Effector CD4-positive, alpha-beta T cell (primary cell): ENCODE measurements at regions not wholly inside any gene's neighbourhood (a gene's known extent, or its start where the extent isn't known, plus 50 kb on each side); places are given as distances from the start of the nearest gene placed in this dataset.

Experiments
- DNase-seq: peaks from one replicate; pipeline ENCODE4 v3.0.0-alpha.2; 2020

DNA sequence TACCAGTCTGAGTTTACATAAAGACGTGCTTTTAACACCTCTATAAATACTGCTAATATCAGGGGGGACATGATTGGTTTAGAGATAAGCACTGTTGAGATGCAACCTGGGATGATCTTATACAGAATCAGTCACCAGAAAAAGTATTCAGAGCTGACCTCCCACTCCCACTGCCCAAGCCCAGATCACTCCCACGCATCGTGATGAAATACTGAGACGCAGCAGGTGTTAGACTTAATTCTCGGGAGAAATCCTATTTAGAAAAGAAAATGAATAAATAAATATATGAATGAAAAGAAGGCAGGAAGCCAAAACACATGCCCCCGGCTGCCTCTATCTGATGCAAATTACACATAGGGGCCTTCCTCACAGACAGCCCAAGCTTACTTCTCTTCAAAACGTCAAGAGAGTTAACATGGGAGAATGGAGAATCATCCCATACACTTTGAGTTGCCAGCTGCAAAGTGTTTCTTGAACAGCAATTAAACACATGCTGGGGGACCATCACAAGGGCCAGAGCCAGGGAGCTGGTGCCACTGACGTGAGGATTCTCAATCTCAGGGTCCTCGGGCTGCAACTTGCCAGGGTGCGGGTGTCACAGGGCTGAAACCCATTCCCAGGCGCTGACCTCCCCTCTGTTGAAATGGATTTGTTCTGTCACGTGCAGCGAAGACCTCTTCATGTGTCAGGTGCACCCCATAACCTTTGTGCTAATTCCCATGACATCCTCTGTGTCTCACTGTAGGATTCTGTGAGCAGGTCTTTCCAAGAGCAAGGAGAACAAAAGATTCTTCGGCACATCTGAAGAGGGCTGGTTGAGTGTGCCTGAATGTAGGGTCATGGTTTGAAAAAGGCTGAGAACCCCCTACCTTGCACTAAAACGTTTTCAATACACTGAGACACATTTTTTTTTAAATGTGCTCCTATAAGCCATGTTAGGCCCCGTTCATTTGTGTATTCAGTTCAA is 764.2 kb upstream of the ARRDC4 start:
- DNase-seq, result no peak

DNA sequence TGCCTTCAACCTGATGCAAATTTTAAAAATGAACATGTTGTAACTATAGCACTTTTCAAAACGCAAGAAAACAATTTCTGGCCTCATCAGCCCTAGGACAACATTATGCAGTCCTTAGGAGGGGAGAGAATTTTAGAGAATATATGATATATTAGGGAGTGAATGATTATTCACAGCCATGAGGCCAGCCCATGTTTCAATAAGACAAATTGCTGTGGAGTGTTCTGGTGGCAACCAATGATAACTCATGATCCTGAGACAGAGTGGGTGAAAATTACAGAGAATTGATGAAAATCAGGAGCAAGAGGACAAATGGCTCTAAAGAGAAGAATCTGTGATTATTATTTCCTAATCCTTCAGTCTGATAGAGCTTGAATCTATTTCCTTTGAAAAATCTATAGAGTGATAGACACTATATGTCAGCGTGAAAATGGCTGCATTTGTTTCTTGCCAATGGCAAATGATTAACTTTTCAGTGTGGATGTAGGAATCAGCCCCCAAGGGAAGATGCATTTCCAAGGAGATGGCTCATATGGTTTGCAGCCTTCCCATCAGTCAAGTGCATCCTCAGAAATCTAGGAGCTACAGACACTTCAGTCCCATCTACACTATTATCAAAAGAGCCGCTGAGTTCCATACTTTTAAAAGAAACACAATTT is 761.0 kb upstream of the ARRDC4 start:
- DNase-seq, result no peak

DNA sequence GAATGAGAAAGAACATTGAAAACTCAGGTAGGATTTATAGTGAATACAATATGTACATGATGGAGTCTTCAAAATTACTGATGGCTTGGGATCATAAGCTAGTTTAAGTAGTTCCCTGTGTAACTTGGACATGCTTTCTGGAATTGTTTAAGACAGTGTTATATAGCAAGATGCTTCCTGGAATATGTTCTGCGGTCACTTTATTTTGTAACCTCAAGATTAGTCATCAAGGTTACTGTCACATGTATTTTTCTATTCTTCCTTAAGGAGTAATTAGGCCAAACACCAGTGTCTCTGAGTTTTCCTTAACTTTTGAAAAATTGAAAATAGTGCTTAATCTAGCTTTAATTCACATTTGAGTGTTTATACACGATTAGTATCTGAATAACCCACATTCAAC is 760.3 kb upstream of the ARRDC4 start:
- DNase-seq, result no peak

DNA sequence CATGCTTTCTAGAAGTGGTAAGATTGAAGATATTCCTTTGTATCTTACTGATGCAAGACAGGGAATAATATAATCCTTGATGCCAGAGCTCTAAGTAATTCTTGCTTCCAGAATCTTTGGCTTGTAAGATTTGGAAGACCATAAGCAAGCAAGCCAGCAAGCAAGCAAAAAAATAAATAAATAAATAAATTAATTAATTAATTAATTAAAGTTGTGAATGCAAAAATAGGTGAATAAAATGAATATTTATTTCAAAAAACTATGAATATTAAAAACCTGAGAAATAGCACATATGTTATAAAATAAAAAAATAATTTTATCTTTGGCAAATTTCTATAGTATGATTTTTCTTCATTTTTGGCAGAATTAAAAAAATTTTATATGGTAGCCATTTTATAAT is 750.2 kb upstream of the ARRDC4 start:
- DNase-seq, result no peak

DNA sequence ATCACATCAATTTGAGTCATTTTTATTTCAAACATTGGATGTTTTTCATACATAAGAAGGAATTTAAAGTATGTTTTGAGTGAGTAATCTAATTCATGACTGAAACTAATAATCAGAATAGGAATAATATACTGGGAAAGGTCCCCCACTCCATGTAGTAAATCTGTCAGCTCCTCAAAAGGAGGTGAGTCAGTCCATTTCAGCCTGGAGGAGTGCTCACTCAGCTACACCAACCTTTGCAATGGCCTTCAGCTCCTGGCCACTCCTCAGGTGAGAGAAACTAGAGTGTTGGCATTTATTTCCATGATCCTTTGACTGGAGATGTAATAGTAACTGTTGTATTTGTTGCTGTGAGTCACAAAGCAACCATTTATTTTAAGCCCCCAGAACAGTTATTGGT is 744.9 kb upstream of the ARRDC4 start:
- no peak for DNase-seq

DNA sequence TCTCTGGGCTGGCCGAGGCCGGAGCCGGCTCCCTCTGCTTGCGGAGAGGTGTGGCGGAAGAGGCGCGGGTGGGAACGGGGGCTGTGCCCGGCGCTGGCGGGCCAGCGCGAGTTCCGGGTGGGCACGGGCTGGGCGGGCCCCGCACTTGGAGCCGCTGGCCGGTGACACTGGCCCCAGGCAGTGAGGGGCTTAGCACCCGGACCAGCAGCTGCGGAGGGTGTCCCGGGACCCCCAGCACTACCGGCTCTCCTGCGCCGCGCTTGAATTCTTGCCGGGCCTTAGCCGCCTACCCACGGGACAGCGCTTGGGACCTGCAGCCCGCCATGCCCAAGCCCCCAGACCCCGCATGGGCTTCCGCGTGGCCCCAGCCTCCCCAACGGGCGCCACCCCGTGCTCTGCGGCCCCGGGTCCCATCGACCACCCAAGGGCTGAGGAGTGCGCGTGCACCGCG is 736.3 kb upstream of the ARRDC4 start:
- DNase-seq, result no peak

DNA sequence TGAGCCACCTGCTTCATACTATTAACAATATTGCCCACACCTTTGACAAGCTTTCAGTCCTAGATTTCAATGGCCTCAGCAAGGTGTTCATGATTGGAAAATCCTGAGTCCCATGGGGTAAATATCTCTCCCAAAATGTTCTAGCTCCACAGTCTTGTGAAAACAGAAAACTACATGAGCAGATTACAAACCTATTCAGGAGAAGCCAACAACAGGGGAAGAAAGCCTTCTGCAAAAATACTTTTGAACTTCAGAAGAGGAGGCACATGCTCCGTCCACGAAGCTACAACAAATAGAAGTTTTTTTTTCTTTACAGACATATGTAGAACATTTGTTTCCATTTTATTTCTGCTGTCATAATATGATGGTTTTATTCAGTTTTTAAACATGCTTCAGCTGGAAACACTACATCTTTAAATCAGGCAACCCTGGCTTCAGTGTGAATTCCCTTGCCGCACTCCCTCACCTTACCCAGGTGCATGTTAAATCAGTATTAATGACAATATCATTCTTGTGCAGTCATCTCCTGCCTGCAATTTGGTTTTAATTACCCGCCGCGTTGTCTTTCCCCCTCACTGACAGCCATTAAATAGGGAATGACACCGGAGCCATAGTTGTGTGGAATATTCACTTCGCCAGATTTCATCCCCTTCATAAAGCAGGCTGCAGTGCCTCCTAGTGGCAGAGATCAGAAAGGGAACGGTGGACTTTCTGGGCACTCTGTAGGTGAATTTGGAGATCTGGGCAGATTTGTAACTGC is 725.5 kb upstream of the ARRDC4 start:
- no peak for DNase-seq

DNA sequence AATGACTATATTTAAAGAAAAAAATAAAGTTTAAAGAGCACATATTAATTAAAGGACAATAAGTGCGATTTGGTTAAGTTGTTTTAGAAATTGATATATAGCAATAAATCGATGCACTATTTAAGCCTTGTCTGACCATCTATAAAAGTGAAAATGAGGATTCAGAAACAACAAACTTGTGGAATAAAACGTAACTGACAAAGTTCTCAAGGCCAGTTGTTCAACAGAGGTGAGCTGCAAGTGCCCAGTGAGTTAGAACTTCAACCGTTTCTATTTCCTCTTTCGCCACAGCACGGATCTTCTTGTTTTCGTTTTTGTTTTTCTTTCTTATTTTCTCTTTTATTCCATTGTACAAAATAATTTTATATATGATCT is 724.9 kb upstream of the ARRDC4 start:
- no peak for DNase-seq

DNA sequence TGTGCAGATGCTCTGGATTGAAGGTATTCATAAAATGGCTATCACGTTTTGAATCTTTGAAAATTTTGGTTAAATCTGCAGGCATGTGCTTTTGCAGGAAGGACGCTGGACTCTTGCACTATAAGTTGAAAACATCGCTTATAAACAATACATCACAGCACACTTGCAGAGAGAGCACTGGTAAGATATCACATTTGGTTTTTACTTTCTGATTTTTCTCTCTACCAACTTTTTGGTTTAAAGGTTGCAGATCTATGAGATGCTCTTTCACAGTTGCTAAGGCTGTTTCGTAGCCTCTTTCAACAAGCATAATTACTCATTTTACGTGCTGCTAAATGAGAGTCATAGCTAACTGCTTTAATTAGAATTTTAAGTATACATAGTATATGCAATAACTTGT is 724.4 kb upstream of the ARRDC4 start:
- no peak for DNase-seq

DNA sequence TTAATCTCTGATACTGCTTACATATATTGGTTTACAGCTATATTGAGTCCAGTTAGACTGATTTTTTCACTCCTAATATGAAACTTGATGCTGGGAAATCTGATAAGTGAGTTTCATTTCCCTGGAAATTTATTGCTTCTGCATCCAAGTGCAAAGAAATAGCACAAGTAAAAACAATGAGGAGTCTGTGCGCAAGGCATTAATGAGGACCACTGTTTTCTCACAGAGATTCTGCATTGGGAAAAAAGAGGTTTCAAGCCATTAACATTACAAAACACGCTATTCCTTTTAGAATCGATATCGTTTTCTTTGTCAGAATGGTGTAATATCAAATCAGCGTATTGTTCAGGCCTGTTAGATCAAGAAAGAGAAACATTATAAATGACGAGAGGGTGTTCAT is 723.3 kb upstream of the ARRDC4 start:
- no peak for DNase-seq

DNA sequence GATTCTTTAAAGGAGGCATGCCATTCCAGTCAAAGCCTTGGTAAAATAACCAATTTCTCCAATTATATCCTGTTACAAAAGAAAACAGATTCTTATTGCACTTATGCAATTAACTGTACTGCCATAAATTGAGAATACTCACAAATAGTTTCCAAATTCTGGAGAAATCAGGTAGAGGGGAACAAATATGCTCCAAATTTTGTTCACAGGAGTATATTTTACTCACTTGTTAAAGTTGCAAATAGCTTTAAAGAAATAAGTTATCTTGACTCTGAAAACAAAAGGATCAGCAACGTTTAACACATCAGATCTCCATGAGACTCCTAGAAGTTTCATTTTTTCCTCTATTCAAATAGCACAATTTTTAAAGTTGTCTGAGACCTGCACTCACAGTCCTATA is 712.1 kb upstream of the ARRDC4 start:
- no peak for DNase-seq

DNA sequence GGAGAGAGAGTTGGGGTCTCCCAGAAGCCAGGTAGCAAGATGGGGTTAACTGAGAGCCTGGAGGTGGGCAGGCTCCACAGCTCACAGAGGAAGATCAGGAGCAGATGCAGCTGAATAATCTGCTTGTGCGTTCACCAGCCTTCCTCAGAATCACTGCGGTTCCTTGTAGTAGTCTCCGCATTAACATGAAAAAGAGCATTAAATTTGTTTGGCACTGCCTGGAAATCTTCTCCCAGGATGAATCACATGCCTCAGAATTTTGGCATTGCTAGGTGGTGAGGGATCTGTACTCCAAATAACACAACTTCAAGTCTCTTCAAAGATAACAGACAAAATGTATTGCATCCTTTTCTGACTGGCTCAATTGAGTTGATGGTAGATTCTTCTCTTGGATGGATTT is 700.6 kb upstream of the ARRDC4 start:
- DNase-seq, result no peak

DNA sequence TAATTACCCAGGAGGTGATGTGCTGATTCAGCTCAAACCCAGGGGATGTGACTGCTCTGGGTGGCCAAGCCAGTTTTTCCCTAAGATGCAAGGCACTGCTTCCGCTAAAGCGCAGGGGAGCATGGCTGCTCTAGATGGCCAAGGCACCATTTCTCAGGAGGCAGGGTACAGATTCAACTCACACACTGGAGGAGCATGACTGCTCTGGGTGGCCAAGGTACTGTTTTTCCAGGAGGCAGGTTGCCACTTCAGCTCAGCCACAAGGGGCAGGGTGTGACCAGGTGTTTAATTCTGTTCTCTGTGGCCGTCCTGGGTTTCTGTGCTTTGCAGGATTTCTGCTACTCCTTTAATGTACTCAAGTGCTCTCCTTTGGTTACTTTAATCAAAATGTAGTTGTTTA is 659.3 kb upstream of the ARRDC4 start:
- DNase-seq, result no peak

DNA sequence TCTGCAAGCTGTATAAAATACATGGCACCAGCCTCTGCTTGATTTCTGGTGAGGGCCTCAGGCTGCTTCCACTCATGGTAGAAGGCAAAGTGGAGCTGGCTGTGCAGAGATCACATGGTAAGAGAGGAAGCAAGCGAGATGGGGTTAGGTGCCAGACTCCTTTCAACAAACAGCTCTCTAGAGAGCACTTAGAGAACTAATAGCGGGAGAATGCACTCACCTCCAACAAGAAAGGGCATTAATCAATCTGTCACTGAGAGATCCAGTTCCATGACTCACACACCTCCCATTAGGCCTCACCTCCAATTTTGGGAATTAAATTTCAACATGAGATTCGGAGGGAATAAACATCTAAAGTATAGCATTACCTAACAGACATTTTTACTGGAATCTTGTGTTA is 644.1 kb upstream of the ARRDC4 start:
- no peak for DNase-seq

DNA sequence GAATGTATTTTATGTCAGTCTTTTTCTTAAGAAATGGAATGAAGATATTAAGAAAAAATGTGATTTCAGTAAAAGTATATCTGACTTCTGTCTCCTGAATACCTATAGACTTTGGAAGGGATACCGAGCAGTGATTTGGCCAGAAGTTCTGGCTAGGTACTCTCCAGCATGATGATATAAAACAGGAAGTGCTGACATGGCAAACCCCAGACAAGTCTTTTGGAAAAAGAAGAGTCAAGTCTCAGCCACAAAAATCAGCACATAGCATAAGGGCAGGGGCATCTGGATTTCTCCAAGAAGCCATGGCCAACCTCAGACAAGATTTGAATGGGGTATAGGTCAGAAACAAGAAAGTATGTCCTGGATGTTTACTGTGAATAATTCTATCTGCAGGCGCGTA is 643.3 kb upstream of the ARRDC4 start:
- no peak for DNase-seq

DNA sequence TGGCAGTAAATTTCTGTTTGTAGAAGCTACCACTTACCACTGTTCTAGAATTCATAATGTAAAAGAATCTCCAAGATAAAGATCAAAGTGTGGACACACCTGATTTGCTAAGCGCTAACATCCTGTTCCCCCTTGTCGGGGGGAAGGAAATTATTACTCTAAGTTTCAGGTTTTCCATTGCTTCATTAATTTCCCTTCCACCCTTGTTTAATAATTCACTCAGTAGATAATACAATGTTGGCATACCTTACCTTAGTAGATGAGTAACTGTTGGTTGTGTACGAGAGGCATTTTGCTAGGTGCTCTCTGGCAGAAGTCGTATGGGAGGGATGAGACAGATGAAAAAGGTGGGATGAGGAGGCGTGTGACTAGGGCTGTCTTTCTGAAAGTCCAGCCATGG is 641.2 kb upstream of the ARRDC4 start:
- no peak for DNase-seq

DNA sequence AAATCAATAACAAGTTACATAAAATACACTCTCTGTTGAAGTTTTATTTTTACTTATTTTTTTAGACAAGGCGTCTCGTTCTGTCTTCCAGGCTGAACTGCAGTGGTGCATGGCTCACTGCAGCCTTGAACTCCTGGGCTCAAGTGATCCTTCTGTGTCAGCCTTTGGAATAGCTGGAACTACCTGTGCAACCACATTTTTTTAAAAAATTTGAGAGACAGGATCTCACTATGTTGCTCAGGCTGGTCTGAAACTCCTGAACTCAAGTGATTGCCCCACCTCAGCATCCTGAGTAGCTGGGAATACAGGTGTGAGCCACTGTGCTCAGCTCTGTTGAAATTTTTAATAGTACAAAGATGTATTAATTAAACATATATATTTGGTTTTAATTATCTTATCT is 614.3 kb upstream of the ARRDC4 start:
- DNase-seq, result no peak

DNA sequence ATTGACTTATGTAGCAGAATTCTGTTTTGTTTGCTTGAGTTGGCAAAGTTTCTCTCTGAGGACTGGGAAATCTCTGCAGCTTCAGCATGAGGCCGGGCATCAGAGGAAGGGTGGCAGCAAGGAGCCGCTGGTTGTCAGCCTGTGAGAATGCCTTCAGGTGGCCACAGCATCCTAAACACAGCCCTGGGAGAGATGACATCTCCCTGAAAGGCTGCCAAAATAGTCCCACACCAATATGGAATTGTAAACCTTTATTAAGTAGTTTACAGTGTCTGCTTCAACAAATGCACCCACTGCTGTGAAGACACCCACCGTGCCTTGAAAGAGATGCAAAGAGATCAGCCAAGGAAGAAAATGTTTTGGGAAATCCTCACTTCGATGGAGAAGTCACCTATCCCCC is 609.7 kb upstream of the ARRDC4 start:
- DNase-seq, result no peak

DNA sequence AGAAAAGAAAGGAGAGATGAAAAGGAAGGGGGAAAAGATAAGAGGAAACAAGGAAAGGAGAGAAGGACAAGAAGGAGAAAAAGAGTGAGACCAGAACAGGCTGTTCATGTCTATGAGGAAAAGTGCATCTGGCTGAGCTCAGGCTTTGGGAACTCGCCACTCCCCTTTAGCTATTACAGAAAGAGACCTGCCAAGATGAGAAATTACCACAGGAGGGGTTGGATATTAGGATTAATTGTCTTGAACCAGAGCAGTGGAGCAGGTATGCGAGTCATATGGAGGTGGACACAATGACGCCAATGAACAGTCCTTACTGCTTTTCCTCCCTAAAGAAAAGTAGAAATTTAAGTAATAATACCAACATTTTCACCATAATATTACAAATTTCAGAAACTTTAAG is 577.0 kb upstream of the ARRDC4 start:
- no peak for DNase-seq

DNA sequence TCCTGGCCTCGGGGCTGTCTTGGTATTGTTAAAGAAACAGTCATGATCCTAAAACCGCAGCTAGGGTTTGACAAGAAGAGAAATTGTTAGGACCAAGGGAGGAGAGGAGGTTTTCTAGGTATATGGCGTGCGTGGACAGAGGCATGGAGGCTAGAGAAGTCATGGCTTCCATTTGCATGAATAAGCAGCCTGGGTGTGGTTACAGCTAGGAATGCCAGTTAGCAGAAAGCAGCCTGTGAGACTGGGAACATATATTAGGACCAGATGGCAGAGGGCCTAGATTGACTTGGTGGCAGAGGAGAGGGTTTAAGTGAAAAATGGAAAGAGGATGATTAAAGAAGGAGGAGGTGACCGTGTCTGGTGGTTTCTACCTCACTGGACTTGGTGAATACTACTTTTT is 573.6 kb upstream of the ARRDC4 start:
- DNase-seq, result no peak

DNA sequence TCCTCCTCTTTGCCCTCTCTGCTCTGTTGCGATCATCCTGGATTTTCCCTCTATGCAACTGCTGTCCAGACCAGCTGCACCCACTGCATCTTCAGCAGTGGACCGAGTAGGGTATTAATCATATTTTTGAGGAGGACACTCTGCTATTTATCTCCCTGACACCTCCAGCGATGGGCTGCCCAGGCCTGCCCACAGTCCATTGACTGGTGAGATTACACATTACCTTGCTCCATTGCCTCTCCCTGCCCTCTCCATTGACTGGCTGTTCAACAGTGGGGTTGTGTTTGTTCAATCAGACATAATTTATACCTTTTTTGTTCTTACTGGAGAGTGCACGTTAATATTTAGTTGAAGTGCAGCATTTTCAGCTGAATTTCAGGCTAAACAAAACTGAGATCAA is 559.3 kb upstream of the ARRDC4 start:
- no peak for DNase-seq

DNA sequence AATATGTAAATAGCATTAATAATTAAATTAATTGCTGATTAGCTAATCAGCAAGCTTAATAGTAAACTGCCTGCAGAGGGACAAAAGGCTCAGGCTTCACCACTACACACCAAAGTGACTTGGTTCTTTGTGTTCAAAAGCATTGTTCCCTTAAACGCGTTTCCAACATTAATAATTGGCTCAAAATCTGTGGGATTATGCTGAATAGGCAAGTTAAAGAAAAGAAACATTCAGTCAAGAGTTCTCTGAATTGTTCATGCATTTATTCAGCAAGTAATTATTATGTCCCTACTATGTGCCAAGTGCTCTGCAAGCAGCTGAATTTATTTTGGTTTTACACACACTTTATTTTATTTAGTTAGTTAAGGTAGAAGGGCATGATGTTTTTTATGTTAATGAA is 558.5 kb upstream of the ARRDC4 start:
- DNase-seq, result no peak

DNA sequence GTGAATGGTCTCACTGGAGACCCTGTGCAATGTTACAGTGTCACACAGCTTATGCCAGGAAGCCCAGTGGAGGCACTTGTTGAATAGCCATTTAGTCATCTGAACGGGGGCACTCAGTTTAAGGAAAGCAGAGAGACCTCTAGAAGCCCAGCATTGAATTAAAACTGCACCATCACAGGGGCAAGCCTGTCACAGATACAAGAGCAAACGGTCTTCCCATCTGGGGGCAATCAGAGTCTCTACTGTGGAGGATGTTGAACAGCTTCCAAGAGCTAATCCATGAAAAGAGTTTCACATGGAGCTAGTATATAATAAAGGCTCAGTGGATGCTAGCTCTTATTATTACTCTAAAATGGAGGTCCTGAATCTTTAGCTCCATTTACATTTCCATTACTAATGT is 553.7 kb upstream of the ARRDC4 start:
- DNase-seq, result no peak
